ENCODE measurements at regions not wholly inside any gene's neighbourhood (a gene's known extent, or its start where the extent isn't known, plus 50 kb on each side); places are given as distances from the start of the nearest gene placed in this dataset.

- TF ChIP-seq CTCF (conservative IDR thresholded peaks at IDR 0.05; ENCODE audit: low read depth, low read length) (no peak), FOS (IDR thresholded peaks at IDR 0.05; ENCODE audit: low read depth, low read length) (no peak), POLR2A (IDR thresholded peaks at IDR 0.05; ENCODE audit: low read depth, low read length) (no peak), BHLHE40 (IDR thresholded peaks at IDR 0.05; ENCODE audit: low read depth, low read length) (no peak), CEBPB (IDR thresholded peaks at IDR 0.05; ENCODE audit: low read depth, low read length) (no peak), MAFK (IDR thresholded peaks at IDR 0.05; ENCODE audit: low read depth, low read length) (no peak), MAZ (IDR thresholded peaks at IDR 0.05; ENCODE audit: borderline replicate concordance, low read depth, low read length) (no peak), RAD21 (IDR thresholded peaks at IDR 0.05; ENCODE audit: low read length) (no peak), SMC3 (IDR thresholded peaks at IDR 0.05; ENCODE audit: low read depth, low read length) (no peak), USF2 (IDR thresholded peaks at IDR 0.05; ENCODE audit: low read depth, low read length) (no peak), RFX5 (IDR thresholded peaks at IDR 0.05; ENCODE audit: low read depth, low read length) (no peak), ELK1 (IDR thresholded peaks at IDR 0.05; ENCODE audit: borderline replicate concordance, low read depth, low read length) (no peak), NFE2L2 (IDR thresholded peaks at IDR 0.05; ENCODE audit: low read depth, low read length) (no peak), MXI1 (IDR thresholded peaks at IDR 0.05; ENCODE audit: borderline replicate concordance, low read depth, low read length) (no peak)
Measured at GRCh38 chr13:47546391-47547225, 454.5 kb downstream of the SUCLA2 start.
